GM21367 (cell line): ENCODE measurements at regions not wholly inside any gene's neighbourhood (a gene's known extent, or its start where the extent isn't known, plus 50 kb on each side); places are given as distances from the start of the nearest gene placed in this dataset.
A peak's percentile ranks its signal among the peaks of the same experiment; 100 is the strongest.

Source experiments
- ATAC-seq: cut with Tn5 transposase; IDR thresholded peaks from one replicate; pipeline ENCODE4 v1.9.1; 2021; ENCODE audit not compliant: unreplicated experiment

DNA sequence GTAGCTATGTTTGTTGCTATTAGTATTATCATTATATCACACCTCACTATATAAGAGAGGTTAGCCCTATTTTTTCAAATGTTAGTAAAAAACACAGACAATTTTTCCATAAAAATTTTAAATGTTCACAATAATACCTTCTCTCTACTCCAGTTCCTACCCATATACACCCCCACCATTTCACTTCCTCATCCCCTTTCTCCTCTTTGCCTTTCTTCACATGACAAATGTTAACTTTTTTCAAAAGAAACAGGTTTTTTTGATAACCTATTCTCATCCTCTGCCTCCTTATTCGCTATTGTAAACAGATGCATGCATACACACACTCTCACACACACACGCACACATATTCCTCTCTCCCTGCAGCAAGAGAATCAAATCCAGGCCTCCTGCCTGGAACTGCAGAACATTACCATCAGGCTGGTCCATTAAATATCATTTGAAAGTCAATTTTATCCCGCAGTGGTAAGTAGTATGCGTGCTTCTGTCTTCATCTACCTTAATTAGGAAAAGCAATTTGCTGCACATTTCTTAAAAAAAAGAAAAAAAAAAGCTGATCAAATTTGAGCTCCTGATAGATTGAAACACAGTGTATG lies 55.5 kb downstream of the MID1IP1 start:
- ATAC-seq = no peak

DNA sequence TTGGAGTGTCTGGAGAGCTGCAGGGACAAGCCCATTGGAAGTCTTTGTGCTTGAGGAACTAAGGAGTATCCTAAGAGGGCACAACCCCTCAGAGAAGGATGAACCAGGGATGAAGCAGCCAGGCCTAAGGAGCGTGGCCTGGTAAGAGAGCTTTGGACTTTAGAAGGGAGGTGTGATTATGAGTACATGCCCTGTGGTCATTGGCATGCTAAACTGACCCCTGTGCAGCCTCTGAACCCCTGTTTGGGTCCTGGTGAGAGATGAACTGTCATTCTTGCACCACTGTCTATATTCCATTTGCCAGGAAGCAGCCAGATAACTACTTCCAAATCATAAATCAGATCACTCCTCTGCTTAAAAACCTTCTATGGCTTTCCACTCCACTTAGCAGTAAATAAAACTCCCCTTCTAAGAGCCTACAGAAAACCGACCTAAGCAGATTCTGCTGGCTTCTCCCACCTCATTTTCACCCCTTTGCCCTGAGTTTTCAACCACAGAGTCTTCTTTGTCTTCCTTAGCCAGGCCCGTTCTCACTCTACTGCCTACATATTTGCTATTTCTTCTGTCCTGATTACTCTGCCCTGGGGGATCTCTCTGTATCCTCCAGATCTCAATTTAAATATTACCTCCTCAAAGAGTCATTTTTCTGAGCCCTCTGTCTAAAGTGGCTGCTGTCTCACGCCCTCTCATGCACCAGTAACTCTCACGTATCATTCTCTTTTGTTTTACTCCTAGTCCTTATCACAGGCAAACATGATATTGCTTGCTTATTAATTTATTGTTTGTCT lies 56.7 kb downstream of the MID1IP1 start:
- no peak for ATAC-seq

DNA sequence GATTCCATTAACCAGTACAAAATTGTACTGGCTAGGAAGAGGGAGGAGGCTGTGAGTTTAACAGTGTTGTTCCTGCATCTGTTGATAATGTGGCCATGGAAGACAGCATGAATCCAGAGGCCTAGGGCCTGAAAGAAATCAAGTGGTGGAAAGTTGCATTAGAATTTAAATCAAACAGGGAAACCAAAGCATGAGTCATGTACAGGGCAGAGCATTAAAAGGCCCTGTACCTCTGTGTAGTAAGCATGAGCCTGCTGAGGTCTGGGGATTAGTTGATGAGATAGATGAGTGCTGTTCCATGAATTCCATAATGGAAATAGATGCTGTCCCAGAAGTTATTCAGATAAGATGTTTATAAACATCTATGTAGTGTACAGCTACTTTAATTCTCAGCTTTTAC lies 58.3 kb downstream of the MID1IP1 start:
- no peak for ATAC-seq

DNA sequence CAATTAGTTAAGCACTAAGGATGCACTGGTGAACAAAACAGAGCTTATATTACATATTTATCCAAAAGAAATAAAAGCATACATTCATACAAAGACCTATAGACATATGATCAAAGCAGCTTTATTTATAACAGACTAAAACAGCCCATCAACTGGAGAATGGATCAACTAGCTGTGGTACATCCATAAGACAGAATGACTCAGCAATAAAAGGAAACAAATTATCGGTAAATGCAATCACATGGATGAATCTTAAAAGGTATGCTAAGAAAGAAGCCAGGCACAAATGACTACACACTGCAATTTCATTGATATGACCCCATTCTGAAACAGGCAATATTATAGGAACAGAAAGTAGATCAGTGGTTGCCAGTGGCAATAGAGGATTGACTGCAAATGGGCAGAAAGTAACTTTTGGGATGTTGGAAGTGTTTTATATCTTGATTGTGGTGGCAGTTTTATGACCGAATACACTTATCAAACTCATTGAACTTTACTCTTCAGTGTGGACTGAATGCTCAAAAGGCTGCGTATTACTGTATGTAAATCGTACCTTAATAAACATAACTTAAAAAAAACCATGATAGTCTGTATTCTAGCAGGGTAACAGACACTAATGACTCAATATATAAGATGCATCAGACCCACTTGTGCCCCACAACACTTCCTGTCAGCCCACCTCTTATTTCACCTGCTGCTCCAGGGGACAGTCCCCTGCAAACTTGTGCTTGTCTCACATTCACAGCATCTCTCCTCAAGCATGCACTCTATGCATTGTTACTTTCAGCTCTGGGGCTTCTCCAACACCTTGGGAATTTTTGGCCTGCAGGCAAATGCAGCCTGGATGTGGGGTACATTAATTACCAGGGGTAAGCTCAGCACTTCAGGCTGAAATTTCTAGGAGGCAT lies 59.1 kb downstream of the MID1IP1 start:
- ATAC-seq = no peak

DNA sequence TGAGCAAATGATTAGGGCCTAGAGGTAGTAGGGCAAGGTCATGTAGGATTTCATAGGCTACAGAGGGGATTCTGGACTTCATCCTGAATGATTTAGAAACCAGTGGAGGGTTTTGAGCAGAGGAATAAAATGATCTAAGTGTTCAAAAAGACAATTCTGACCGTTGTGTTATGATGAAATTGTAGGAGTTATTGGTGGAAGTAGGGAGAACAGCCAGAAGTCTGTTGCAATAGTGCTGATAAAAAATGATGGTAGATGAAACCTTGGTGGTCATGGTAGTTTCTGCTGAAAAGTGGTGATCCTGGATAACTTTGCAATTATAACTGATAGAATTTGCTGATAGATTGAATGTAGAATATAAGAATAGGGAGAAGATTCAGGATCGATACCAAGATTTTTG lies 60.2 kb downstream of the MID1IP1 start:
- no peak for ATAC-seq

DNA sequence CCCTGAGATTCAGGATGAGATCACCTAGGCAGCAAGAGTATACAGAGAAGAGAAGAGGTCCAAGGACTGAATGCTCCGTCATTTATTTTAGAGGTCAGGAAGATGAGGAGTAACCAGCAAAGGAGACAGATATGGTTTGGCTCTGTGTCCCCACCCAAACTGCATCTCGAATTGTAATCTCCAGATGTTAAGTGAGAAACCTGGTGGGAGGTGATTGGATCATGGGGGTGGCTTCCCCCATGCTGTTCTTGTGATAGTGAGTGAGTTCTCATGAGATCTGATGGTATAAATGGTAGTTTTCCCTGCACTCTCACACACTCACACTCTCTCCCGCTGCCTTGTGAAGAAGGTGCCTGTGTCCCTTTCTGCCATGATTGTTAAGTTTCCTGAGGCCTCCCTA lies 60.8 kb downstream of the MID1IP1 start:
- no peak for ATAC-seq

DNA sequence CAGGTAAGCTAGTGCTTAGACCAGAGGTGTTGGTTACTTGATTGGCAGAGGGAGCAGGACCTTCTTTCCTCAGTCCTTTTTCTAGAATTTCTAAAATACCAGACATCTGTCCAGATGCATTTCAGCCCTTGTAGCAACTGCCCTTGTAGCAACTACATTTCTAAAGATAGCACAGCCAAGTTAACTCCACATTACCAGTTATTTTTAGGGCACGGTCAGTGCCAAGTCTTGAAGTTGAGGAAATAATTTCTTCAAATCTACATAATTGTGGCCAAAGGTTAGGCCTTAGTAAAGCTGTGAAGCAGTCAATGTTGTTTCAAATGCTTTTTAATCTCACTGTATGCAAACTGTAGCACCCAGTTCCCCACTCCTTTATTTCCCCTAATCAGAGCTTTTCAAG lies 62.9 kb downstream of the MID1IP1 start:
- ATAC-seq = no peak

DNA sequence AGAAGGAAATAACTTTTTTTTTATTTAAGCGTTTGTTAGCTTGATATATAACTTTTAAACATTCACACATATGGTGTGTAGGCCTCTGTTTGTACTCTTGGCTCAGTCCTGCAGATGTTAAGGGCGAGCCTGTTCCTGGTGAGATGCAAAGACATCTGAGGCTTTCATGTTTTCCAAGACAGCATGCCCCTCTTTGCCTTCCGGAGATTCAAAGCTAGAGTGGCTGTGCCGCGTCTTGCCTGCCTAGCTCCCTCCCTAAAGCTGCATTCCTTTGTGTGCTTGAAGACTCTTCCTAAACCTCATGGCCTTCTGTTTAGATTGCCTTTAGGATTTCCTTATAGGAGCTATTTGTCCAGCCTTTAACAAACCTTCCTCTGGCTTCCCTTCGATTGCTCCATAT lies 67.1 kb downstream of the MID1IP1 start:
- ATAC-seq = no peak

DNA sequence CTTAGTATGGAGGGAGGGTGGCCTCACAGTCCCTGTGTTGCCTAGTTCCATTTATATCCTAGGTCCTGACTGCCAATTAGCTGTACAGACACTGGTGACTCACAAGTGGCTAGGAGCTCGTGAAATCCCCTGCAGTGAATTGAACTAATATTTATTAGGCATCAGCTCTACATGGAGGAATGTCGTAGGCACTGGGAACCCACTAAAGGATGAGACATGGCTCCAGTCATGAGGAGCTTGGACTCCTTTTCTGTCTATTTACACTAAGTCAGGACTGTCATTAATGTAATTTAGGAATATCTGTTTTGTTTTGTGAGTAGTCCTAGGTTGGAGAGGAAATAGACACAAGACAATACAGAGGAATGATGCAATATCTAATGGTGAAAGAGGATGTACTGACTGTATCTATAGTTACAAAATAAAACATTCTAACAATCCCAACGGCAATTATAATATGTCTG lies 67.7 kb downstream of the MID1IP1 start:
- ATAC-seq = no peak

DNA sequence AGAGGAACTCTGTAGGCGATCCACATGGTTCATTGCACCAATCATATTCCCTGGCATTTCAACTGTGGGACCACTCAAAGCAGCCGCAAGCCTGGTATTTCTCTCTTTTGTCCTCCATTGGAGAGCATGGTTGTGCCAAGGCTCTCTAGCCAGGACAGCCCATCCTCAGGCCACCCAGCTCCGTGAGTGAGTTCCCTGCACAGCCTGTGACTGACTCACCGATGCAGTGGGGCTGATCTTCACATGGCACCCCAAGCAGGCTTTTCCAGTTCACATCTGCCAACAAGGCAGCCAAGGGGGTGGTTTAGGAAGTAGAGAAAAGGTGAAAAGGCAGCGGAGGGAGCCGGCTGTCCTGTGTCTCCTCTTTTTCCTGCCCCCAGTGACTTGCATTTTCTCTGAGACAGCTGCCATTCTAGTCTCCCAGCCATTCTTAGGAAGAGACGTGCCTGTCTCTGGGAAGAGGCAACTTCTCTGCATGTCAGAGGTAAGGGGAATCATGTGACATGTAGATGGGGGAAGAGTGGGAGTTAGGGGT lies 69.2 kb downstream of the MID1IP1 start:
- ATAC-seq = no peak

DNA sequence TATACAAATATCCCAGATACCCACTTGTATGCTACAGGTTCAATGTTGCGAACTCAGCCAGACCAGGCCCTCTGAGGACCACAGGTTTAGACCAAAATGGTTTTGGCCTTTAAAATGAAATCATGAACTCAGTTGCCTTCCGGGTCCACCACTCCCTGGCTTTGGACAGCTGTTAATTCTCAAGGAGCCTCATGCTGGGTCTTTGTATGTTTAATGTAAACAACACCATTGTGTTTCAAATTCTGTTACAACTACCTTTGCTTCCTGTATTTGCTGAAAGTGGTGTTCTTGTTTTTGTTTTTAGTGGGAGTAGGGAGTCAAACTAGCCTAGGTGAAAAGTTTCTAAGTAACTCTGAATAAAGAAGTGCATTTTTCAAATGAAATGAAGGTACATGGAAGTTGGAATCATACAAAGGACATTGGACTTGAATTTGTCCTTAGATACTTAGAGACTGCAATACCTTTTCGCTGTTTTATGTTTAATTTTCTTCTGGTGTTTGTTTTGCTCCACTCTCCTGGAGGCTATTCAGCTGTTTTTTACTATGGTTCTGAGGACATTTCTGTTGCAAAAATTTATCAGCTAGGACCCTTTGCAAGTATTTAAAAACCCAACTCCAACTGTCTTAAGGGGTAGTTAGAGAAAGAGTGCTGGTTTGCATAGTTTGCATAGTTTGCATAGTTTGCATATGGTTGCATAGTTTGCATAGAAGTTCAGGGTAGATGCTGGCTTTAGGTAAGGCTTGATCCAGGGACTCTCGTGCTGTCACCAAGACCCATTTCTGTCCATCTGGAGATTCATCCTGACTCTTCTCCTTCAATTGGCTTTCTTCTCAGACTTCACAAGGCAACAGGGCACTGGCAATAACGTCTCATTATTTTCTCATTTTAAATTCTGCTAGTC lies 70.1 kb downstream of the MID1IP1 start:
- no peak for ATAC-seq

DNA sequence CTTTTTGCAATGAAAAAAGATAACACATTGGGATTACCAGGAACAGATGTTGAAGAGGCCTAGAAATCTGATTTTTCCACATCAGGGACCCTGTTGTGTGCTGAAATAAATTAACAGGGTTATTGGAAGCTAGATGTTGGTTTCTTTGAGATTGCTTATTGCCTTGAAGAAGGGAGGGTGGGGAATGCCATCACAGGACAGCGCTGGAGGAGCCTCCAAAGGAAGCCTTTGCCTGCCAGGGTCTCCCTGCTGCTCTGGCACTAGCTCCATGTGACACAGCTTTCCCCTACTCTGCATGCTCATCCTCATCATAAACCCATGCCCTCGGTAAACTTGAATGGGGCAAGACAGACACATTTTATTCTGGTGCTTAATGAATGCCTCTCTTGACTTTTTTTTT lies 76.1 kb downstream of the MID1IP1 start:
- ATAC-seq = no peak

DNA sequence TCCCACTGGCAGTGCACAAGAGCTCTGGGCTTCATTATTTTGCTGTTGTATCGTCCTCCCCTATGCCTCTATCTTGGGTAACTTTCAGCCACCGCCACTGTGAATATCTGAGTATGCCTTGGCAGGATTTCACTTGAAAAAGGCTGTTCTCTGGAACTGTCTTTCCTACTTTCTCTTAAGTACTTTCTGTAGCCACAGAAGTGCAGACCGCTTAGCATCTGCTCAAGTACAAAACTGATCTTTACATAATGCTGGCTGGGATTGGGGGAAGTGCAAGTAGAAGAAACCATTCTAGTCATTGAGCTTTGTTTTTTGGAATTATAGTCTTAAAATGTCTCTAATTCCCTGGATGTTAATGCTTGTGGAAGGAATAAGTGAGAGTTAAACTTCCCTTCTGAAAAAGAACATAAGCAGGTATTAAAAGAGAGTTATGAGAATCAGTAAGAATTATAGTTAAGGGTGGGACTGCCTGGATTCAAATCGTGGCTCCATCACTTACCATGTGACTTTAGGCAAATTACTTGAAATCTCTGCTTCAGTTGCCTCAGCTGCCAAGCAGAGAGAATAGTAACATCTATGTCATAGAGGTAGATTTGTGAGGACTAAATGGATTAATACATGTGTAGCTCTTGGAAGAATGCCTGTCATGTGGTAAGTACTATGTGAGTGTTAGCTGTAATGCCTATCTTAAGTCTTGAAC lies 77.5 kb downstream of the MID1IP1 start:
- ATAC-seq = no peak

DNA sequence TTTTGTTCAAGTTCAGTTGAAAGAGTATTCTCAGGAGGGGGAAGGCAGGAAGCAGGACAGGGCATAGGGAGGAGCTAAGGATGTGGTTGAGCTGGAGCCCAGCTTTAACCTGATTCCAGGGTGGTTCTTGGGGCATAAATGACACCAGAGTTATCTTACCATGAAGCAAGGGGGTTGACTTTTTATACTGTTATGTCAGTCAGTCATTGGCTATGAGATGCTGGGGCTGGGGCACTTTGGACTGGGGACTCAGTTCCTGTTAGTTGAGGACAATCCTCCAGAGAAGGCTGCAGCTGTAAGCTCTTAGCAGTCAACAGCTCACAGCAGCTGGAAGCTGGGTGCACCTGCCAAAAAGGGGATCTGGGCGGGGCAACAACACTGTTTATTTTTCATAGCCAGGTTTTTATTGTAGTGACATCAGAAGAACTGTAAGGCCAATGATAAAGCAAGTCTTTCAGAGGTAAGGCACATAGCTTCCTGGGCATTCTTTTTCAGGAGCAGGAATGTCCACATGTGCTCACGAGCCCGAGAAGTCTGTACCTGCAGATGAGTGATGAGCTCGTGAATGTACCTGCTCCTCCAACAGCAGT lies 78.5 kb downstream of the MID1IP1 start:
- peak; percentile 58 for ATAC-seq

DNA sequence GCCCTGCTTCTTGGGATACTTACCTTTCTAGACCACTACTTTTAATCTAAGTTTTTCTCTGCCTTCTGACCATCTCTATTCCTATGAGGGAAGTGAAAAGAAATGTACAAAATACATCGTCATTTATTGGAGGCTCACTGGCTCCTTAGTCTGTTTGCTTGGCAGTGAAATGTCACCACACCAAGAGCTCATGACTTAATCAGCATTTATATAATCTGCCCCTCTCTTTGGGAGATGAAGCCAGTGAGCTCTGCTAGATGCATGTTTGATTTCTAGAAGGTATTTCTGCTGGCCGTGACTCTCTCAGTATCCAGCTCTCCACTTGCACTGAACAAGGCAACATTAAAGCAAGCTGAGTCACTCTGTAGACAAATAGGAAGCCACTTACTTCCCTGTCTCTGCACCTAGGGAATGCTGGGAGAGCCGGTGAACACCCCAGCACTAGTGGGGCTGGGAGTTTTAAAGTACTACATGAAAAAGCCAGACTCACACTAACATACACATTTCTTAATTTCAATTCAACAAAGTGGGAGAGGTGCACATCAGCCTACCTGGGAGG lies 79.1 kb downstream of the MID1IP1 start:
- no peak for ATAC-seq

DNA sequence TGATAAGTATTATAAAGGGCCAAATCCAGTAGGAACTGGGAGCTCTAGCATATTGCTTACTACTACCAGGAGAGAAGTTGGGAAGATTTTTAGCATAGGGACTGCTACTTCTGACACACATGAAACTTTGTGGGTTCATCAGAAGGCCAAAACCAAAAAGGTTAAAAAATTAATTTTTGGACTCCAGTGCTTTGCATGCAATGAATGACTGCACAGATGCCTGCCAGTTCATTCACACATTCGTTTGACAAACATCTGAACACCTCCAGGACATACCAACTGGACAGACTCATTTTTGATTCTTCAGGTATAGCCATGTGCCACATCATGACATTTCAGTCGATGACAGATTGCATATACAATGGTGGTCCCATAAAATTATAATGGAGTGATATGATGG lies 79.8 kb downstream of the MID1IP1 start:
- ATAC-seq = no peak

DNA sequence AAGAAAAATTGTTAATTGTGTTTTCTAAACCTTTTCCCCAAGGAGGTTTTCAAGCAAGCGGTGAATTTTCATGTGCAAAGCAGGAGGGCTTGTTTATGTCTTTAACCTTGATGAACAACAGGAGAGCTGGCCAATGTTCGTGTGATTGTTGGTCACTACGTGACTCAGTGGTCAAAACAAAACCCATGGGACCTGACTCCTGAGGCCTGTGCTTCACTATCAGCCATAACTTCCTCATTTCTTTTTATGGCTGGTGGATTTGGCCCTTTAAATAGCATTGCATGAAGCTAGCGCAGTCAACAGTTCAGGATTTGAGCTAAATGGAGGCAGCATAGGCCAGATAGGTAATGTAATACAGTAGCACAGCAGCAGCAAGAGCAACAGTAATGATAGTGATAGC lies 80.5 kb downstream of the MID1IP1 start:
- ATAC-seq = no peak

DNA sequence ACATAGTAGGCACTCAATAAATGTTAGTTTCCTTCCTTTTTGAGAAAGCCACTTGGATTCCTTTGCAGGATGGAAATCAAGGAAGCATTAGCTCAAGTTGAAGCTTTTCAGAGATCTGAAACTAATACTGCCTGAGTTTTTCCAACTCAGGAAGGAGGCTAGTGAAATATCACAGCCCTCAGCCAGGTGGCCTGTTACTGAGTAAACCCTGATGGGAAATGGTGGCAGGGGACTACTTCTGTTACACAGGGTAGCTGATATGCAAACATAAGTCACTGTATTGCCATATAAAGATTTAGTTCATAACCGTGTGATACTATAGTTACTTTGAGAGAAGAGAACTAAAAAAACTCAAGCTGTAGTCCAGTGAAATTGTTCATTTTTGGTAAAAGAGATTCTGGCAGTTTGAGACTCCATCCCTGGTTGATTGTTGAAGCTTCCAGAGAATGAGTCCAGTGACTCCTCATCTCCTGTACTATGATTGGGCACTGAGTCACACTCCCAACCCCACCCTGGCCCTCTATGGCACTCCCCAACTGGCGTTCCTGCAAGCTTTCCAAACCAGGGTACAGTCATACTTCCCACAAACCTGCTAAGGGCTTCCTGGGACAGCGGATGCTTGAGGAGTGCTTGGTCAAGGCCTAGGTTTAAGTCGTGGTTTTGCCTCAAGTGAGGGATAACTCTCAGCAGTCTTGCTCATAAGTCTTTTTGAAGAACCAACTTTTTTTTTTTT lies 81.8 kb downstream of the MID1IP1 start:
- no peak for ATAC-seq

DNA sequence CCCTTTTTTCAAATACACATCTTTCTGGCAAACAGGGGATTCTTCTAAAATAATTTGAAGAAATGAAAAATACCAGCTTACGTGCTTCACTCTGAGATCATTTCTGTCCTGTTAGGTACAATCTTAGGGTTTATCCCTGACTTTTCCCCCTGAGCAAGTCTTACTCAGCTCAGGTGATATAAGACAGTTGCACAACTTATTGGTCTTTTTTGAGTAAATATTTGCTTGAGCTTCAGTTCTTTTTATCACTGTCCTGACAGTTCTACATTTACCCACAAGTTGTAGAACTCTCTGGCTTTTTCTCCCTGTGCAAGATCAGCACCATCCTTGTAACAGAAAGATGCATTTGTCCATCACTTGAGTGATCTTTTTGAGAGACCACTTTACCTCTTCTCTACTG lies 84.9 kb downstream of the MID1IP1 start:
- ATAC-seq = no peak
